Activated CD8-positive, alpha-beta memory T cell treated with anti-CD3 and anti-CD28 coated beads, Interleukin-2, amount 10 ng/mL, durations not matched to agents 7 days and 5 days (primary cell): ENCODE measurements at regions not wholly inside any gene's neighbourhood (a gene's known extent, or its start where the extent isn't known, plus 50 kb on each side); places are given as distances from the start of the nearest gene placed in this dataset.
A peak's percentile ranks its signal among the peaks of the same experiment; 100 is the strongest.

Source experiments
- ATAC-seq: fragments of 150-1000 bp; cut with Tn5 transposase; one replicate; pipeline ENCODE4 v1.10.0; 2021; ENCODE audit warnings: moderate library complexity
- CTCF ChIA-PET: fragments of 350-600 bp; sonication (Branson Sonifier 250); formaldehyde crosslinking; loops from one replicate; lab custom pipeline; 2021; ENCODE audit warnings: antibody characterized with exemption; lab: Charles Lee
- DNase-seq: peaks from one replicate; pipeline ENCODE4 v3.0.0-alpha.2; 2020
- H3K27ac Mint-ChIP-seq: one replicate; pipeline ENCODE4 v1.8.0; 2021; ENCODE audit warnings: mild to moderate bottlenecking, mixed read lengths
- H3K27me3 Mint-ChIP-seq: one replicate; pipeline ENCODE4 v1.8.0; 2021; ENCODE audit warnings: mixed read lengths
- H3K36me3 Mint-ChIP-seq: one replicate; pipeline ENCODE4 v1.8.0; 2021; ENCODE audit warnings: mild to moderate bottlenecking, mixed read lengths
- H3K4me1 Mint-ChIP-seq: one replicate; pipeline ENCODE4 v1.8.0; 2021; ENCODE audit warnings: mixed read lengths
- H3K4me3 Mint-ChIP-seq: one replicate; pipeline ENCODE4 v1.8.0; 2021; ENCODE audit warnings: mild to moderate bottlenecking, moderate library complexity, mixed read lengths
- H3K9me3 Mint-ChIP-seq: one replicate; pipeline ENCODE4 v1.8.0; 2022; ENCODE audit warnings: low read depth, mixed read lengths

GRCh38 chr7:140232957-140233917 lies 56.5 kb upstream of the KDM7A start:
- no peak overlapping the region for H3K27ac Mint-ChIP-seq
- ATAC-seq (no peak), DNase-seq (no peak)
- no peaks in the 10 kb centered on the region for H3K36me3 Mint-ChIP-seq
- H3K9me3 Mint-ChIP-seq, result no peaks in the 10 kb centered on the region
- H3K27me3 Mint-ChIP-seq, result no peaks in the 10 kb centered on the region
- no peak overlapping the region for H3K4me3 Mint-ChIP-seq
- CTCF ChIA-PET, result interaction anchor here (0.8 to 6.3 kb wide), 4 partner anchors 19 to 56 kb away, joined by 3 to 34 read pairs (median 4); partner anchors contain the start of gene KDM7A
- peaks cover 22% of the 10 kb centered on the region for H3K4me1 Mint-ChIP-seq

DNA sequence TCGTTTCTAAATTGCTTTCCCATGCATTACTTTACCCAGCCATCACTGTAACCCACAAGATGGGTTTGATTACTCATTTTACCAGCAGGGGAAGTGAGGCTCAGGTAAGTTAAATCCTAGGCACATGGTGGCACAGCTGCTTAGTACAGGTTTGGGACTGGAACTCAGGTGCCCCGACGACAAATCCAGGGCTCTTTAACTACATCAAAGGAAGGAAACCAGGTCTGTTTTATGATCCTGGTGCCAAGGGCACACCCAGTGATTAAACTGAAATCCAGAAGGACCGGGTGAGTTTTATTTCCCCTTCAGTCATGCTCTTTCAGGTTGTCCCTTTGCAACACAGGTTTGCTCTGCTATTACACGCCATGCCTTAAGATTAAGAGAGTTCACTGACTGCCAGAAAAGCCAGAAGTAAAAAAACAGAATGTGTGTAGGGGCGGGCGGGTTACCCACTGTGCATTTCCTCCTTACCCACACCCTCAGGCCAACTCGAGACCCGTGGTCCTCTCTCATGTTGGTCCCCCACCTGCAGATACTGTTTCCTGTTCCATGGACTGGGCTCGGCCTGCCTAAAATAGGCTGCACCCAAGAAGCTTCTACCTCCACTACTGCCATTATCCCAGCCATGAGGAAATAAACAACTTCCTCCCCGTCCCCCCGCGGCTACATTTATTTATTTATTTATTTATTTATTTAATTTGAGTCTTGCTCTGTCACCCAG lies 55.1 kb upstream of the KDM7A start:
- H3K27me3 Mint-ChIP-seq, result no peaks in the 10 kb centered on the region
- ATAC-seq (no peak), DNase-seq (no peak)
- CTCF ChIA-PET, result interaction anchor here (3.5 to 6.3 kb wide), 2 partner anchors 20 to 56 kb away, joined by 14 to 34 read pairs; partner anchors contain the start of gene KDM7A
- H3K27ac Mint-ChIP-seq, result peak overlapping the region; percentile 86
- no peaks in the 10 kb centered on the region for H3K9me3 Mint-ChIP-seq
- H3K36me3 Mint-ChIP-seq, result no peaks in the 10 kb centered on the region
- peaks cover 25% of the 10 kb centered on the region for H3K4me1 Mint-ChIP-seq
- peak overlapping the region; percentile 82 for H3K4me3 Mint-ChIP-seq

GRCh38 chr7:140230861-140231770 lies 54.3 kb upstream of the KDM7A start:
- DNase-seq, result peak; percentile 76
- H3K4me1 Mint-ChIP-seq, result peaks cover 31% of the 10 kb centered on the region
- ATAC-seq, result peak; percentile 56
- CTCF ChIA-PET, result interaction anchor here (1.0 to 6.3 kb wide), 5 partner anchors 19 to 73 kb away, joined by 4 to 34 read pairs (median 7); partner anchors contain the start of gene KDM7A
- peak overlapping the region; percentile 86 for H3K27ac Mint-ChIP-seq
- H3K36me3 Mint-ChIP-seq, result no peaks in the 10 kb centered on the region
- peak overlapping the region; percentile 82 for H3K4me3 Mint-ChIP-seq
- H3K9me3 Mint-ChIP-seq, result no peaks in the 10 kb centered on the region
- H3K27me3 Mint-ChIP-seq, result no peaks in the 10 kb centered on the region

DNA sequence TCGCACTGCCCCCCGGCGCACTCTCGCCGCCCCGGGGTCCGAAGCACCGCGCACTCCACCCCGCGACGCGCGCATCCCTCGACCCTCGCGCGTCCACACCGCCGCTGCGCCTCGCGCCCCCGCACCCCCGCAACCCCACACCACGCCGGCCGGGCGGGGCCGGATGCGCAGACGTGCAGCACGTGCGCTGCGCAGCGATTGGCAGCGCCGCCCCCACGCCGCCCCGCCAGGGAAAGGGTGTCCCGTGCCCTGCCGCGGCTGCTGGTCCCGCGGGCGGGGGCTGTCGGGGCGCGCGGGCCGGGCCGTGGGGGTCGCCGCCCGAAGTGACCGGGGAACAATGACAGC lies 53.7 kb upstream of the KDM7A start:
- Mint-ChIP-seq H3K4me3 (peak overlapping the region; percentile 82), H3K36me3 (no peaks in the 10 kb centered on the region), H3K9me3 (no peaks in the 10 kb centered on the region), H3K27me3 (no peaks in the 10 kb centered on the region), H3K4me1 (peaks cover 37% of the 10 kb centered on the region), H3K27ac (peak overlapping the region; percentile 94)
- CTCF ChIA-PET, result interaction anchor here (1.0 to 6.3 kb wide), 5 partner anchors 18 to 74 kb away, joined by 4 to 34 read pairs (median 7); partner anchors contain the start of gene KDM7A
- DNase-seq (peak; percentile 84), ATAC-seq (peak; percentile 78)

DNA sequence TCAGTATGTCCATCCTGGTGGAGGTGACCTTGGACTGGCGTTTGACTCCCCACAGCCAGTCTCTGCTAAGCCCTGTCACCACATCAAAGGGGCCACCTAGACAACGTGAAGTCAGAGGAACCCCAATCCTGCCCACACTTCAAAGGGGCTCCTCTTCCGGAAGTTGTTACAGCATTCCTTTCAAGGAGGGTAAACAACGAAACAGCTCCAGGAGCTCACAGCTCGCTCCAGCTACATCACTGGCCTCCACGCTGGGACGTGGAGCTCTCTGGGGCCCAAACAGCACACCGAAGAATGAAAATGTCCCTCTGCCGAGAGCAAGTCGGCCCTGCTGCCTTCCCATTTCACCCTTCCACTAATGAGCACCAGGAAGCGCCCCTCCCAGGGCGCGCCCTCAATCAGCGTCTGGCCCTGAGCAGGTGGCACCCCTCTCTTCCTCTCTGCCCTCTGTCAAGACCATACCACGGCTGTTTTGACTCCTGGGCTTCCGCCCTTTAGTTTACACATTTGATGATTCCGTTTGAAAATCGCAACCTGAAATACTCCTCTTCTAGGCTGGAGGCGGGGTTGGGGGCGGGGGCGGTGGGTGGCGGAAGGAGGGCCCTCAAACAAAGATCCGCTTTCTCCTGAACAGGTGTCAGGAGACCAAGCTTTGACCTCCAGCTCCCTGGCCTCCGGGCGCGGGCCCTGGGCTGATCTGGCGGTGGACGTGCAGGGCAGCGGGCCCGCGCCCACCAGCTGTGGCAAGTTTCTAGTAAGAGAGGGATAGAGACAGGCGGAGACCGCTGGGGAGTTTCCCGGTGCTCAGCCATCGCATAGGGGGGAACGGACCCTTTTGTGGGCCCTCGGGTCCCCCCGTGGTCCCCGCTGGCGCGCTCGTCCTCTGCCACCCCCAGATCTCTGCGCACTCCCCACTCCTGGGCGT lies 53.1 kb upstream of the KDM7A start:
- peaks cover 39% of the 10 kb centered on the region for H3K4me1 Mint-ChIP-seq
- CTCF ChIA-PET, result interaction anchor here (1.0 to 6.3 kb wide), 8 partner anchors 13 to 74 kb away, joined by 3 to 34 read pairs (median 4); partner anchors contain the start of gene KDM7A
- ATAC-seq (peak; percentile 63), DNase-seq (peak; percentile 84)
- H3K9me3 Mint-ChIP-seq, result no peaks in the 10 kb centered on the region
- H3K27ac Mint-ChIP-seq, result peak overlapping the region; percentile 94
- peak overlapping the region; percentile 82 for H3K4me3 Mint-ChIP-seq
- H3K27me3 Mint-ChIP-seq, result no peaks in the 10 kb centered on the region
- no peaks in the 10 kb centered on the region for H3K36me3 Mint-ChIP-seq

DNA sequence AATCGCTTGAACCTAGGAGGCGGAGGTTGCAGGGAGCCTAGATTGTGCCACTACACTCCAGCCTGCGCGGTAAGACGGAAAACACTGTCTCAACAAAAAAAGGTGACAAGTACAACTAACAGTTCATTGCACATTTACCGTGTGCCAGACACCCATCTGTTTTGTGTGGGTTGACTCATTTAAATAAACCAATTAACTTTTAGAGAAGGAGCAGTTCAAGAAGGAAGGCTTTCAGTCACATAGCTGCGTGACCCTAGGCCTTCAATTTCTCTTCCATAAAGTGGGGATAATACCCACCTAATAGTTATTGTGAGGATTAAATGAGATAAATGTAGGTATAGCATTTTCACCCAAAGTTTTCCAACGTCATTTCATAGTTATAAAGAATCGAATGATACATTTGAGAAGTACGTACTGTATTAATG lies 52.3 kb upstream of the KDM7A start:
- H3K4me3 Mint-ChIP-seq, result peak overlapping the region; percentile 82
- CTCF ChIA-PET, result interaction anchor here (0.7 to 6.3 kb wide), 7 partner anchors 14 to 84 kb away, joined by 3 to 34 read pairs (median 5); partner anchors contain the start of gene KDM7A
- no peak for ATAC-seq
- H3K27ac Mint-ChIP-seq, result peak overlapping the region; percentile 94
- H3K27me3 Mint-ChIP-seq, result no peaks in the 10 kb centered on the region
- peaks cover 44% of the 10 kb centered on the region for H3K4me1 Mint-ChIP-seq
- no peaks in the 10 kb centered on the region for H3K36me3 Mint-ChIP-seq
- no peaks in the 10 kb centered on the region for H3K9me3 Mint-ChIP-seq
- no peak for DNase-seq
